ENCODE measurements at regions not wholly inside any gene's neighbourhood (a gene's known extent, or its start where the extent isn't known, plus 50 kb on each side); places are given as distances from the start of the nearest gene placed in this dataset.

GRCh38 chr10:35844686-35845085, 202.6 kb upstream of the FZD8 start:
- WGBS (ENCODE audit: insufficient coverage): 100% methylated on average over 4 of the region's 5 CpGs
- H3K27ac ChIP-seq (ENCODE audit: insufficient read depth in 1 of 2, low read depth in 1 of 2, low read length in 2 of 2, poor library complexity in 1 of 2, severe bottlenecking in 2 of 2): no peak overlapping the region
- peaks cover 0 to 5% (median 0%) of the 10 kb centered on the region in 5 experiments for H3K27me3 ChIP-seq (replicated peaks in 2 of 5; ENCODE audit: control insufficient read depth in 4 of 5, insufficient read depth in 5 of 5, low read length in 4 of 5)
- ChIA-PET CTCF (no interaction called here), POLR2A (no interaction called here)
- peaks cover 0 to 1% (median 0%) of the 10 kb centered on the region in 5 experiments for H3K9me3 ChIP-seq (ENCODE audit: control extremely low read depth in 1 of 5, control insufficient read depth in 4 of 5, insufficient read depth in 2 of 5, low read depth in 1 of 5, low read length in 4 of 5)
- H3K4me1 ChIP-seq (ENCODE audit: control extremely low read depth in 1 of 4, control insufficient read depth in 4 of 4, insufficient read depth in 4 of 4, low read length in 3 of 4): no peaks in the 10 kb centered on the region
- H3K4me3 ChIP-seq (ENCODE audit: control insufficient read depth in 1 of 7, extremely low read depth in 1 of 7, insufficient read depth in 4 of 7, low read depth in 2 of 7, low read length in 6 of 7): no peak overlapping the region
- no peaks in the 10 kb centered on the region for H3K36me3 ChIP-seq (ENCODE audit: control insufficient read depth in 4 of 4, insufficient read depth in 4 of 4, low read length in 3 of 4)
- no peak for DNase-seq

- Histone ChIP-seq H3K4me1 (ENCODE audit: control extremely low read depth in 1 of 4, control insufficient read depth in 4 of 4, insufficient read depth in 4 of 4, low read length in 3 of 4) (no peaks in the 10 kb centered on the region), H3K27ac (ENCODE audit: insufficient read depth in 1 of 2, low read depth in 1 of 2, low read length in 2 of 2, poor library complexity in 1 of 2, severe bottlenecking in 2 of 2) (no peak overlapping the region), H3K27me3 (replicated peaks in 2 of 5; ENCODE audit: control insufficient read depth in 4 of 5, insufficient read depth in 5 of 5, low read length in 4 of 5) (peaks cover 0 to 5% (median 0%) of the 10 kb centered on the region in 5 experiments), H3K4me3 (ENCODE audit: control insufficient read depth in 1 of 7, extremely low read depth in 1 of 7, insufficient read depth in 4 of 7, low read depth in 2 of 7, low read length in 6 of 7) (no peak overlapping the region), H3K36me3 (ENCODE audit: control insufficient read depth in 4 of 4, insufficient read depth in 4 of 4, low read length in 3 of 4) (no peaks in the 10 kb centered on the region), H3K9me3 (ENCODE audit: control extremely low read depth in 1 of 5, control insufficient read depth in 4 of 5, insufficient read depth in 2 of 5, low read depth in 1 of 5, low read length in 4 of 5) (peaks cover 0 to 1% (median 0%) of the 10 kb centered on the region in 5 experiments)
- 27% methylated on average over 13 of the region's 13 CpGs for WGBS (ENCODE audit: insufficient coverage)
- POLR2A ChIA-PET: no interaction called here
- no peak for DNase-seq
- CTCF ChIA-PET: no interaction called here
Observed at GRCh38 chr10:35843524-35844181, 201.6 kb upstream of the FZD8 start.

GRCh38 chr10:35838054-35838453, 196.0 kb upstream of the FZD8 start:
- H3K9me3 ChIP-seq (ENCODE audit: control extremely low read depth in 1 of 5, control insufficient read depth in 4 of 5, insufficient read depth in 2 of 5, low read depth in 1 of 5, low read length in 4 of 5): peaks cover 0 to 1% (median 0%) of the 10 kb centered on the region in 5 experiments
- CTCF ChIA-PET: no interaction called here
- DNase-seq: no peak
- H3K4me3 ChIP-seq (ENCODE audit: control insufficient read depth in 1 of 7, extremely low read depth in 1 of 7, insufficient read depth in 4 of 7, low read depth in 2 of 7, low read length in 6 of 7): no peak overlapping the region
- no peaks in the 10 kb centered on the region for H3K36me3 ChIP-seq (ENCODE audit: control insufficient read depth in 4 of 4, insufficient read depth in 4 of 4, low read length in 3 of 4)
- no peaks in the 10 kb centered on the region for H3K4me1 ChIP-seq (ENCODE audit: control extremely low read depth in 1 of 4, control insufficient read depth in 4 of 4, insufficient read depth in 4 of 4, low read length in 3 of 4)
- 100% methylated on average over 1 of the region's 2 CpGs for WGBS (ENCODE audit: insufficient coverage)
- no peak overlapping the region for H3K27ac ChIP-seq (ENCODE audit: insufficient read depth in 1 of 2, low read depth in 1 of 2, low read length in 2 of 2, poor library complexity in 1 of 2, severe bottlenecking in 2 of 2)
- peaks cover 0 to 2% (median 0%) of the 10 kb centered on the region in 5 experiments for H3K27me3 ChIP-seq (replicated peaks in 2 of 5; ENCODE audit: control insufficient read depth in 4 of 5, insufficient read depth in 5 of 5, low read length in 4 of 5)
- POLR2A ChIA-PET: interaction anchor here (0.6 kb wide), 1 partner anchor 164 kb away, joined by 3 read pairs; no protein-coding TSS in a partner anchor

GRCh38 chr10:35835545-35835944, 193.4 kb upstream of the FZD8 start:
- DNase-seq: no peak
- H3K27ac ChIP-seq (ENCODE audit: insufficient read depth in 1 of 2, low read depth in 1 of 2, low read length in 2 of 2, poor library complexity in 1 of 2, severe bottlenecking in 2 of 2): no peak overlapping the region
- CTCF ChIA-PET: no interaction called here
- POLR2A ChIA-PET: no interaction called here
- H3K9me3 ChIP-seq (ENCODE audit: control extremely low read depth in 1 of 5, control insufficient read depth in 4 of 5, insufficient read depth in 2 of 5, low read depth in 1 of 5, low read length in 4 of 5): no peaks in the 10 kb centered on the region
- WGBS (ENCODE audit: insufficient coverage): 100% methylated on average over 1 of the region's 3 CpGs
- H3K4me1 ChIP-seq (ENCODE audit: control extremely low read depth in 1 of 4, control insufficient read depth in 4 of 4, insufficient read depth in 4 of 4, low read length in 3 of 4): no peaks in the 10 kb centered on the region
- no peak overlapping the region for H3K4me3 ChIP-seq (ENCODE audit: control insufficient read depth in 1 of 7, extremely low read depth in 1 of 7, insufficient read depth in 4 of 7, low read depth in 2 of 7, low read length in 6 of 7)
- H3K36me3 ChIP-seq (ENCODE audit: control insufficient read depth in 4 of 4, insufficient read depth in 4 of 4, low read length in 3 of 4): no peaks in the 10 kb centered on the region
- H3K27me3 ChIP-seq (replicated peaks in 2 of 5; ENCODE audit: control insufficient read depth in 4 of 5, insufficient read depth in 5 of 5, low read length in 4 of 5): peaks cover 0 to 2% (median 0%) of the 10 kb centered on the region in 5 experiments

GRCh38 chr10:35834877-35835494, 192.9 kb upstream of the FZD8 start:
- ChIA-PET POLR2A (no interaction called here), CTCF (no interaction called here)
- H3K4me1 ChIP-seq (ENCODE audit: control extremely low read depth in 1 of 4, control insufficient read depth in 4 of 4, insufficient read depth in 4 of 4, low read length in 3 of 4): no peaks in the 10 kb centered on the region
- H3K36me3 ChIP-seq (ENCODE audit: control insufficient read depth in 4 of 4, insufficient read depth in 4 of 4, low read length in 3 of 4): no peaks in the 10 kb centered on the region
- H3K27me3 ChIP-seq (replicated peaks in 2 of 5; ENCODE audit: control insufficient read depth in 4 of 5, insufficient read depth in 5 of 5, low read length in 4 of 5): peaks cover 0 to 2% (median 0%) of the 10 kb centered on the region in 5 experiments
- H3K4me3 ChIP-seq (ENCODE audit: control insufficient read depth in 1 of 7, extremely low read depth in 1 of 7, insufficient read depth in 4 of 7, low read depth in 2 of 7, low read length in 6 of 7): no peak overlapping the region
- no peak overlapping the region for H3K27ac ChIP-seq (ENCODE audit: insufficient read depth in 1 of 2, low read depth in 1 of 2, low read length in 2 of 2, poor library complexity in 1 of 2, severe bottlenecking in 2 of 2)
- DNase-seq: no peak
- WGBS (ENCODE audit: insufficient coverage): 91% methylated on average over 10 of the region's 10 CpGs
- H3K9me3 ChIP-seq (ENCODE audit: control extremely low read depth in 1 of 5, control insufficient read depth in 4 of 5, insufficient read depth in 2 of 5, low read depth in 1 of 5, low read length in 4 of 5): no peaks in the 10 kb centered on the region

- ChIA-PET CTCF (no interaction called here), POLR2A (no interaction called here)
- DNase-seq: no peak
- no peaks in the 10 kb centered on the region for H3K36me3 ChIP-seq (ENCODE audit: control insufficient read depth in 4 of 4, insufficient read depth in 4 of 4, low read length in 3 of 4)
- H3K4me1 ChIP-seq (ENCODE audit: control extremely low read depth in 1 of 4, control insufficient read depth in 4 of 4, insufficient read depth in 4 of 4, low read length in 3 of 4): no peaks in the 10 kb centered on the region
- 98% methylated on average over 7 of the region's 9 CpGs for WGBS (ENCODE audit: insufficient coverage)
- H3K4me3 ChIP-seq (ENCODE audit: control insufficient read depth in 1 of 7, extremely low read depth in 1 of 7, insufficient read depth in 4 of 7, low read depth in 2 of 7, low read length in 6 of 7): no peak overlapping the region
- H3K27ac ChIP-seq (ENCODE audit: insufficient read depth in 1 of 2, low read depth in 1 of 2, low read length in 2 of 2, poor library complexity in 1 of 2, severe bottlenecking in 2 of 2): no peak overlapping the region
- no peaks in the 10 kb centered on the region for H3K27me3 ChIP-seq (replicated peaks in 2 of 5; ENCODE audit: control insufficient read depth in 4 of 5, insufficient read depth in 5 of 5, low read length in 4 of 5)
- no peaks in the 10 kb centered on the region for H3K9me3 ChIP-seq (ENCODE audit: control extremely low read depth in 1 of 5, control insufficient read depth in 4 of 5, insufficient read depth in 2 of 5, low read depth in 1 of 5, low read length in 4 of 5)
Observed at GRCh38 chr10:35827783-35828182, 185.7 kb upstream of the FZD8 start.

GRCh38 chr10:35824704-35825103, 182.6 kb upstream of the FZD8 start:
- WGBS (ENCODE audit: insufficient coverage): 95% methylated on average over 3 of the region's 3 CpGs
- no peaks in the 10 kb centered on the region for H3K27me3 ChIP-seq (replicated peaks in 2 of 5; ENCODE audit: control insufficient read depth in 4 of 5, insufficient read depth in 5 of 5, low read length in 4 of 5)
- no peaks in the 10 kb centered on the region for H3K4me1 ChIP-seq (ENCODE audit: control extremely low read depth in 1 of 4, control insufficient read depth in 4 of 4, insufficient read depth in 4 of 4, low read length in 3 of 4)
- no peaks in the 10 kb centered on the region for H3K36me3 ChIP-seq (ENCODE audit: control insufficient read depth in 4 of 4, insufficient read depth in 4 of 4, low read length in 3 of 4)
- H3K27ac ChIP-seq (ENCODE audit: insufficient read depth in 1 of 2, low read depth in 1 of 2, low read length in 2 of 2, poor library complexity in 1 of 2, severe bottlenecking in 2 of 2): no peak overlapping the region
- DNase-seq: no peak
- POLR2A ChIA-PET: no interaction called here
- no peak overlapping the region for H3K4me3 ChIP-seq (ENCODE audit: control insufficient read depth in 1 of 7, extremely low read depth in 1 of 7, insufficient read depth in 4 of 7, low read depth in 2 of 7, low read length in 6 of 7)
- H3K9me3 ChIP-seq (ENCODE audit: control extremely low read depth in 1 of 5, control insufficient read depth in 4 of 5, insufficient read depth in 2 of 5, low read depth in 1 of 5, low read length in 4 of 5): no peaks in the 10 kb centered on the region
- CTCF ChIA-PET: no interaction called here
